ENCODE measurements at regions not wholly inside any gene's neighbourhood (a gene's known extent, or its start where the extent isn't known, plus 50 kb on each side); places are given as distances from the start of the nearest gene placed in this dataset.

GRCh38 chrX:5051831-5052491 lies 1176.7 kb downstream of the NLGN4X start:
- TF ChIP-seq POLR2AphosphoS5 (IDR thresholded peaks at IDR 0.05) (no peak), EP300 (conservative IDR thresholded peaks at IDR 0.05; ENCODE audit: poor library complexity, severe bottlenecking) (no peak), RAD21 (conservative IDR thresholded peaks at IDR 0.05) (no peak), EZH2 (IDR thresholded peaks at IDR 0.05; ENCODE audit: borderline replicate concordance, insufficient read depth, low read length, poor library complexity, severe bottlenecking) (no peak)
- TF ChIP-seq, protein P1, sequence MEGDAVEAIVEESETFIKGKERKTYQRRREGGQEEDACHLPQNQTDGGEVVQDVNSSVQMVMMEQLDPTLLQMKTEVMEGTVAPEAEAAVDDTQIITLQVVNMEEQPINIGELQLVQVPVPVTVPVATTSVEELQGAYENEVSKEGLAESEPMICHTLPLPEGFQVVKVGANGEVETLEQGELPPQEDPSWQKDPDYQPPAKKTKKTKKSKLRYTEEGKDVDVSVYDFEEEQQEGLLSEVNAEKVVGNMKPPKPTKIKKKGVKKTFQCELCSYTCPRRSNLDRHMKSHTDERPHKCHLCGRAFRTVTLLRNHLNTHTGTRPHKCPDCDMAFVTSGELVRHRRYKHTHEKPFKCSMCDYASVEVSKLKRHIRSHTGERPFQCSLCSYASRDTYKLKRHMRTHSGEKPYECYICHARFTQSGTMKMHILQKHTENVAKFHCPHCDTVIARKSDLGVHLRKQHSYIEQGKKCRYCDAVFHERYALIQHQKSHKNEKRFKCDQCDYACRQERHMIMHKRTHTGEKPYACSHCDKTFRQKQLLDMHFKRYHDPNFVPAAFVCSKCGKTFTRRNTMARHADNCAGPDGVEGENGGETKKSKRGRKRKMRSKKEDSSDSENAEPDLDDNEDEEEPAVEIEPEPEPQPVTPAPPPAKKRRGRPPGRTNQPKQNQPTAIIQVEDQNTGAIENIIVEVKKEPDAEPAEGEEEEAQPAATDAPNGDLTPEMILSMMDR (IDR thresholded peaks at IDR 0.05; ENCODE audit: poor library complexity, severe bottlenecking) = no peak

Measured in neural cell (in vitro differentiated cells).